Coronary artery (tissue), 2 donors: ENCODE measurements at regions not wholly inside any gene's neighbourhood (a gene's known extent, or its start where the extent isn't known, plus 50 kb on each side); places are given as distances from the start of the nearest gene placed in this dataset.

ENCODE experiments used
- DNase-seq: peaks from one replicate; pipeline ENCODE4 v3.0.0-alpha.2; 2017; ENCODE audit warnings: low spot score
- H3K27ac ChIP-seq, 2 donors: fragments of 200-600 bp; sonication (generic); one replicate each; pipeline ENCODE4 v1.5.1; 2016 to 2019
- H3K4me3 ChIP-seq: fragments of 200-600 bp; sonication (generic); 2 replicates; pipeline ENCODE4 v1.5.1; 2016; ENCODE audit warnings: mild to moderate bottlenecking, moderate library complexity
- TF ChIP-seq, protein P1 (sequence below): fragments of 200-600 bp; sonication (generic); IDR thresholded peaks from one replicate; pipeline ENCODE4 v1.5.1; 2019; ENCODE audit warnings: antibody characterized with exemption

DNA sequence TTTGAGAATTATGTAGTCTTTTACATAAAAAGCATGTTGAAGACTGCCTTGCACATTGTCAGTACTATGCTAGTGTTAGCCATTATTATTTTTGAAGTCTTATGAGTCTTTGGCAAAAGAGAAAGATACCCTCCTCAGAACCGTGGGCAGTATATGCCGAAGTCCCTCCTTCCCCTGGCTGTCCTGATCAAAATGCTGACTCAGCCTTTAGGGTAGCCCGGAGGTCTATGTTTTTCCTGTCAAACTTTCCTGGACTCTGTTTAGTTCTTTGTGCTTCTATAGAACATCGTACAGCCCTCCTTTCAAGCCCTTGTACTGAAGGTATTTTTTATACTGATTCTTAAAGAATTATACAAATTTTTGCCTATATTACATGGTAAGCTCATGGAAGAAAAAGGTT, 264.7 kb upstream of the ATP5MC3 start:
- DNase-seq: no peak
- TF ChIP-seq, protein P1, sequence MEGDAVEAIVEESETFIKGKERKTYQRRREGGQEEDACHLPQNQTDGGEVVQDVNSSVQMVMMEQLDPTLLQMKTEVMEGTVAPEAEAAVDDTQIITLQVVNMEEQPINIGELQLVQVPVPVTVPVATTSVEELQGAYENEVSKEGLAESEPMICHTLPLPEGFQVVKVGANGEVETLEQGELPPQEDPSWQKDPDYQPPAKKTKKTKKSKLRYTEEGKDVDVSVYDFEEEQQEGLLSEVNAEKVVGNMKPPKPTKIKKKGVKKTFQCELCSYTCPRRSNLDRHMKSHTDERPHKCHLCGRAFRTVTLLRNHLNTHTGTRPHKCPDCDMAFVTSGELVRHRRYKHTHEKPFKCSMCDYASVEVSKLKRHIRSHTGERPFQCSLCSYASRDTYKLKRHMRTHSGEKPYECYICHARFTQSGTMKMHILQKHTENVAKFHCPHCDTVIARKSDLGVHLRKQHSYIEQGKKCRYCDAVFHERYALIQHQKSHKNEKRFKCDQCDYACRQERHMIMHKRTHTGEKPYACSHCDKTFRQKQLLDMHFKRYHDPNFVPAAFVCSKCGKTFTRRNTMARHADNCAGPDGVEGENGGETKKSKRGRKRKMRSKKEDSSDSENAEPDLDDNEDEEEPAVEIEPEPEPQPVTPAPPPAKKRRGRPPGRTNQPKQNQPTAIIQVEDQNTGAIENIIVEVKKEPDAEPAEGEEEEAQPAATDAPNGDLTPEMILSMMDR: no peak

DNA sequence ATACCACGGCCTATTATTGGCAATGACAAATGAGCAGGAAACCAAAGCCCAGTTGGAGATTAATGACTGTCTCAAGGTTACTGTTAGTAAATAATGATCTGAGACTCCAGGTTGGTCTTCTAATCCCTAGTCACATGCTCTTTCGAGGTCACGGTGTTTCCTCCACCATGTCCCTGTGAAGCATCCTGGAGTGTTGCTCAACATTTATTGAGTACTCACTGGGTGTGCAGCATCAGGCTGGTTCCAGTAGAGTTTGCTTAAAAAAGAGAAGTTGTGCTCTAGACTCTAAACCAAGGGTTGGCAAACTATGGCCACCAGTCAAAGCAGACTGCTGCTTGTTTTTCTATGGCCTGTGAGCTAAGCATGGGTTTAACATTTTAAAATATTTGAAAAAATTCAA, 263.8 kb upstream of the ATP5MC3 start:
- Histone ChIP-seq H3K27ac (no peak overlapping the region), H3K4me3 (no peak overlapping the region)
- TF ChIP-seq, protein P1: no peak
- no peak for DNase-seq

More for the DNA sequence above, 264.7 kb upstream of the ATP5MC3 start:
- no peak overlapping the region for H3K27ac ChIP-seq
- no peak overlapping the region for H3K4me3 ChIP-seq

DNA sequence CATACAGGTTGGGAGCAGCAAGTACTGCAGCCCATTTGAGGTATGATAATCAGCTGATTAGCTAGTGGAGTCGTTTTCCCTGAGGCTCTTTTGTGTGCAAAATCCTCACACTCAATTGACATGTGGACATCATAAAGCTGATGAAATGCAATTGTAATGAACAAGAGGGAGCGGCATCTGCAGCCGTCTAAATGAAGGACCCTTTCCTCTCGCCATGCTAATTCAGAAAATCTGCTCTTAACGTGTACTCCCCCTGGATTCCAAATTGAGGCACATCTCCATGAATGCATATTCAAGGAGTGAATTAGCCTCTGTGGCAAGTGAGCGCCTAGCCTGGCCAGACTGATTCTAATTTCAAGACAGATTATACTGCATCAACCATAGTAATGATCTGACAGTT, 260.9 kb upstream of the ATP5MC3 start:
- H3K27ac ChIP-seq: no peak overlapping the region
- TF ChIP-seq, protein P1: no peak
- DNase-seq: no peak
- no peak overlapping the region for H3K4me3 ChIP-seq

DNA sequence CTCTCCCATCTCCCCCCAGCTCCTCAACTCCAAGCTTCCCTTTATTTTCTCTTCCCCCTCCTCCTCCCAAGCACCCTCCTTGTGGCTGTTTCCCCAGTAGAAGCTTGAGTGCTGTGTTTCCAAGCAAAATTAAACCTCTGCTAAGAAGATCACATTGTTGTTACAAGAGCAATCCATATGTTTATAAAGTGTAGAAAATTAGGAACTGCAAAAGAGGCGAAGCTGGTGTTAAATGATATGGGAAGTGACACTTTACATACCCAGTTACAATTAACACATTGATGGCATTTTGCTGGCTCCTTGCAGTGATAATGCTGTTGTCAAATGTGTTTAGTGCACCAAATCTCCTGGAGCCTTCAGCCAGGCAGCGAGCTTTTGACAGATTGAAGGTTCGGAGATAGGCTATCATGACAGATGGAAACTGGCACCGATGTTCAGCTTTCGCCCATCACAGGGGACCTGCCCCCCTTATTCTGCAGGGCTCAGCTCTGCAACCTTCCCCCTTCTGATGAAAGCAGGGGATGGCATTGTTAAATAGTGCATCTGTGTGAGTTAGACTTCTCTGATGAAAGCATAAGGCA, 259.8 kb upstream of the ATP5MC3 start:
- Histone ChIP-seq H3K27ac (no peak overlapping the region), H3K4me3 (no peak overlapping the region)
- TF ChIP-seq, protein P1: no peak
- DNase-seq: no peak

DNA sequence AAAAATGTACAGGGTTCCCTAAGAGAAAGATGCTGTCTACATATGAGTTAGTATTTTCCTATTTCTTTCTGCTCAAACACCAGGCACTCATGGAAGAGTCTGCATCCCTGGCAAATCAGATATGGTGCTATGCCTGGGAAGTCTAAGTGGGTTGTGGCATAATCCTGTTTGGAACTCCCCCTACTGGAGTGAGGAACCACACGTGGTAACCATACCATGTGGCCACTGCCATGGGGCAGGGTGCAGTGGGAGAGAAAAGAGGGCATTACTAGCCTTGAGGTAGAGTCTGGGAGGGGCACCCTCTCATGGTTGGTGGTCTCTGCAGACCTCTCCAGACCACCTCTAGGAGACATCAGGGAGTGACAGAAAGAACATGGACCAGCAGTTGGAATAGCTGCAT, 257.9 kb upstream of the ATP5MC3 start:
- Histone ChIP-seq H3K4me3 (no peak overlapping the region), H3K27ac (no peak overlapping the region)
- TF ChIP-seq, protein P1: no peak
- DNase-seq: no peak

DNA sequence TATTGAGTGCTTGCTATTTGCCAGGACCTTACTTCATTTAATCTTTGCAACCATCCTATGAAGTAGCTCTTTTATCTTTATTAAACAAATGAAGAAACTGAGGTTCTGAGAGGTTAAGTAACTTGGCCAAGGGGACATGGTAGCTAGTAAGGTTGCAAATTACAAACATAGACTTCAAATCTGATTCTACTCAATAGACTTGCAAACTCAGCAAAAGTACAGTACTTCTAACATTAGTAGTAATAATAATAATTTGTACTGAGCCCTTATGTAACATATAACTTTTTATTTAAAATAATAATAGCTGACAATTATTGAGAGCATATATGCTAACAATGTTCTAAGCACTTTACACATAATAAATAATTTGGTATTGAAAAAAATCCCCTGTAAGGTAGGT, 255.7 kb upstream of the ATP5MC3 start:
- Histone ChIP-seq H3K4me3 (no peak overlapping the region), H3K27ac (no peak overlapping the region)
- DNase-seq: no peak
- TF ChIP-seq, protein P1: no peak

DNA sequence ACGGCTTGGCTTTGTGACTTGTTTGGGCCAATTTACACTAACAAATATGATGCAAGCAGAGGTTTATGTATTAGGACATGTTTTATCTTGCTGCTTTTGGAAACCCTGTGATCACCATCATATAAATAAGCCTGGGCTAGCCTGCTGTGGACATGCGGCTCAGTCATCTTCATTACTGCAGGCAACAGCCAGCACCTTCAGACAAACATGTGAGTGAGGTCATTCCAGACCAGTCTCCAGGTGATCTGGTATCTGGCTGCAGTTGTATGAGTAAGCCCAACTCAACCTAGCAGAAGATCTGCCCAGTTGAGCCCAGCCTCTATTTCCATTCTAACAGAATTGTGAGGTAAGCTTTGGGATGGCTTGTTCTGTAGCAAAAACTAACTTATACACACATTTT, 254.6 kb upstream of the ATP5MC3 start:
- no peak for DNase-seq
- TF ChIP-seq, protein P1: no peak
- H3K4me3 ChIP-seq: no peak overlapping the region
- no peak overlapping the region for H3K27ac ChIP-seq
